Ascending aorta (tissue), 2 donors: ENCODE measurements at regions not wholly inside any gene's neighbourhood (a gene's known extent, or its start where the extent isn't known, plus 50 kb on each side); places are given as distances from the start of the nearest gene placed in this dataset.
"Not testable (repeated sequence)": the region's sequence is repeated elsewhere in the genome, so short reads cannot be mapped to it uniquely, and the experiment has no call there.

ENCODE experiments used
- DNase-seq, 2 donors: peaks; one replicate each; pipeline ENCODE4 v3.0.0-alpha.2; 2019; ENCODE audit warnings: low spot score in 2 of 2
- H3K27ac ChIP-seq, 2 donors: fragments of 200-600 bp; sonication (generic); one replicate each; pipeline ENCODE4 v1.5.1; 2016 to 2017; ENCODE audit warnings: mild to moderate bottlenecking in 1 of 2
- H3K27me3 ChIP-seq: fragments of 200-600 bp; sonication (generic); one replicate; pipeline ENCODE4 v1.5.1; 2017
- H3K36me3 ChIP-seq, 2 donors: fragments of 200-600 bp; sonication (generic); one replicate each; pipeline ENCODE4 v1.5.1; 2016
- H3K4me1 ChIP-seq, 2 donors: fragments of 200-600 bp; sonication (generic); one replicate each; pipeline ENCODE4 v1.5.1; 2016 to 2017; ENCODE audit warnings: mild to moderate bottlenecking in 1 of 2
- H3K4me3 ChIP-seq, 2 donors: fragments of 200-600 bp; sonication (generic); one replicate each; pipeline ENCODE4 v1.5.1; 2016 to 2017; ENCODE audit warnings: mild to moderate bottlenecking in 1 of 2
- H3K9me3 ChIP-seq, 2 donors: fragments of 200-600 bp; sonication (generic); one replicate each; pipeline ENCODE4 v1.5.1; 2016
- CTCF ChIP-seq, 3 experiments: fragments of 200-600 bp in 2 of 3; fragments of 450-650 bp in 1 of 3; sonication (generic) in 2 of 3; IDR thresholded peaks; one replicate each; pipeline ENCODE4 v1.5.1; 2016 to 2019; ENCODE audit warnings: antibody characterized with exemption in 3 of 3, mild to moderate bottlenecking in 1 of 3, moderate library complexity in 1 of 3
- intact Hi-C: fragments of 100-400 bp; cut with DNase I; formaldehyde crosslinking; loops from one replicate; pipeline ENCODE4 v1.15.1; 2023

- H3K27ac ChIP-seq, result no peak overlapping the region
- no peak overlapping the region for H3K4me3 ChIP-seq
- no peak for DNase-seq
- TF ChIP-seq CTCF (IDR thresholded peaks at IDR 0.05), result no peak
- H3K36me3 ChIP-seq, result no peaks in the 10 kb centered on the region
- intact Hi-C loops, result no loop called here
- H3K9me3 ChIP-seq, result no peaks in the 10 kb centered on the region
- no peaks in the 10 kb centered on the region for H3K4me1 ChIP-seq
- no peaks in the 10 kb centered on the region for H3K27me3 ChIP-seq
Observed at GRCh38 chr1:187848321-187848720, 1019.6 kb downstream of the PLA2G4A start.

- H3K27ac ChIP-seq, DNase-seq, intact Hi-C loops, H3K9me3 ChIP-seq, H3K36me3 ChIP-seq, H3K27me3 ChIP-seq, H3K4me1 ChIP-seq, H3K4me3 ChIP-seq: not testable (repeated sequence)
Observed at GRCh38 chr1:187850146-187850545, 1021.4 kb downstream of the PLA2G4A start.

DNA sequence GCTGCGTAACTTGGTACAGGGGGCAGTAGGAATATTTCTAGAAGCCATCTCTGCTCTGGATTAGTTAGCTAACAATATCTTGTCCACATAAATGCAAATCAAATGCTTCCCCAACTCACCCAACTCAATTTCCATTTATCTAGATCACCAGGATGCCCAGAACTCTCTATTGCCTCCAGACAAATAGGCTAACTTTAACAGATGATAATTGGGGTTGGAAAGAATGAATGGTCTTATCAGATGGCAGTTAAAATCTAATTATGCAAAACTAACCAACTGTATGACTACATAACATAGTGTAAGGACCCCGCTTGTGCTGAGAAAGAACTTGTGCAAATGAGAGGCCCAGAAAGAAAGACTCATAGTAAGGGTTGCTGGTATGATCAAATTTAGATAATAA, 1024.8 kb downstream of the PLA2G4A start:
- intact Hi-C loops, result no loop called here
- H3K27me3 ChIP-seq, result no peaks in the 10 kb centered on the region
- H3K27ac ChIP-seq, result no peak overlapping the region
- no peak for TF ChIP-seq CTCF (IDR thresholded peaks at IDR 0.05)
- no peak overlapping the region for H3K4me3 ChIP-seq
- H3K36me3 ChIP-seq, result no peaks in the 10 kb centered on the region
- H3K4me1 ChIP-seq, result no peaks in the 10 kb centered on the region
- DNase-seq, result no peak
- H3K9me3 ChIP-seq, result no peaks in the 10 kb centered on the region

DNA sequence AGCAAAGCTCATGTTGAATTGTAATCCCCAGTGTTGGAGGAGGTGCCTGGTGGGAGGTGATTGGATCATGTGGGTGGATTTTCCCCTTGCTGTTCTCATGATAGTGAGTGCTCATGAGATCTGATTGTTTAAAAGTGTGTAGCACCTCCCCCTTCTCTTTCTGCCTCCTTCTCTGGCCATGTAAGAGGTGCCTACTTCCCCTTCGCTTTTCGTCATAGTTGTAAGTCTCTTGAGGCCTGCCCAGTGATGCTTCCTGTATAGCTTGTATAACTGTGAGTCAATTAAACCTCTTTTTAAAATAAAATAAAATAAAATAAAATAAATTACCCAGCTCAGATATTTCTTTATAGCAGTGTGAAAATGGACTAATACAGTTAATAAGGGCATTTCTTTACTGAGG, 1025.7 kb downstream of the PLA2G4A start:
- Histone ChIP-seq H3K4me1 (no peaks in the 10 kb centered on the region), H3K27ac (no peak overlapping the region), H3K4me3 (no peak overlapping the region), H3K9me3 (no peaks in the 10 kb centered on the region), H3K27me3 (no peaks in the 10 kb centered on the region), H3K36me3 (no peaks in the 10 kb centered on the region)
- no peak for DNase-seq
- TF ChIP-seq CTCF (IDR thresholded peaks at IDR 0.05), result no peak
- intact Hi-C loops, result no loop called here

GRCh38 chr1:187862506-187862905, 1033.8 kb downstream of the PLA2G4A start:
- intact Hi-C loops, result no loop called here
- DNase-seq, result no peak
- H3K9me3 ChIP-seq, result no peaks in the 10 kb centered on the region
- no peak for TF ChIP-seq CTCF (IDR thresholded peaks at IDR 0.05)
- no peaks in the 10 kb centered on the region for H3K4me1 ChIP-seq
- no peak overlapping the region for H3K4me3 ChIP-seq
- no peak overlapping the region for H3K27ac ChIP-seq
- no peaks in the 10 kb centered on the region for H3K27me3 ChIP-seq
- H3K36me3 ChIP-seq, result no peaks in the 10 kb centered on the region

GRCh38 chr1:187870552-187870951, 1041.8 kb downstream of the PLA2G4A start:
- intact Hi-C loops, result no loop called here

More at GRCh38 chr1:187870552-187870951, 1041.8 kb downstream of the PLA2G4A start:
- no peak for DNase-seq
- no peak overlapping the region for H3K4me3 ChIP-seq
- no peak overlapping the region for H3K27ac ChIP-seq
- H3K27me3 ChIP-seq, result no peaks in the 10 kb centered on the region
- TF ChIP-seq CTCF (IDR thresholded peaks at IDR 0.05), result no peak
- H3K9me3 ChIP-seq, result no peaks in the 10 kb centered on the region
- H3K4me1 ChIP-seq, result no peaks in the 10 kb centered on the region
- H3K36me3 ChIP-seq, result no peaks in the 10 kb centered on the region
